GM19043 (cell line): ENCODE measurements at regions not wholly inside any gene's neighbourhood (a gene's known extent, or its start where the extent isn't known, plus 50 kb on each side); places are given as distances from the start of the nearest gene placed in this dataset.
A peak's percentile ranks its signal among the peaks of the same experiment; 100 is the strongest.

Source experiments
- ATAC-seq: cut with Tn5 transposase; IDR thresholded peaks from one replicate; pipeline ENCODE4 v1.9.1; 2021; ENCODE audit warnings: low read depth; ENCODE audit not compliant: unreplicated experiment

DNA sequence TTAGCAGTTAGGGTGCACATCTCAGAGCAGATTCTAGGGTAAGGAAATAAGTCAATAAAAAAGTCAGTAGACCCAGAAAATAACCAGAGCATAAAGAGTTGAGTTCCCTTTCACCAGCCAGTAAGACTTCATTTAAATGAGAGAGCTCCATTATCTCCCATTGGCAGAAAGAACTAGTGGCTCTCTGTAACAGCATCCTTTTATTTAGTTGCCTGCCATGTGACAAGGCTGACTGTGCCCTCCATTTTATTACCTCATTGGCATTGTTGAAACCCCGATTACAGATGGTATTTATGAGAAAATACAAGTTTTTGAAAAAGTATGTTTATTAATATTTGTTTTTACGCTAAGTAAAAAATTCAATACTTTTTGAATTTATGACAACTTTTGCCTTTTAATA is 859.5 kb upstream of the NDST4 start:
- no peak for ATAC-seq

DNA sequence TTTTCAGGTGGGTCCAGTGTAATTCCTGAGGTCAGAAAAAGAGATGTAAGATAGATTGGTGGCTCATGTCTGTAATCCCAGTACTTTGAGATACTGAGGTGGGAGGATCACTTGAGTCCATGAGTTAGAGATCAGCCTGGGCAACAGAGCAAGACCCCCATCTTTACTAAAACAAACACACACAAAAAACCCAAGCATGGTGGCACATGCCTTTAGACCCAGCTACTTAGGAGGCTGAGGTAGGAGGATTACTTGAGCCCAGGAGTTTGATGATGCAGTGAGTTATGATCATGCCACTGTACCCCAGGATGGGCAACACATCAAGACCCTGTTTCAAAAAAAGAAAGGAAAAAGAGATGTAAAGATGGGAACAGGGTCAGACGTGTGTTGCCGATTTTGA is 857.4 kb upstream of the NDST4 start:
- no peak for ATAC-seq

GRCh38 chr4:115969756-115970155 is 856.3 kb upstream of the NDST4 start:
- no peak for ATAC-seq

GRCh38 chr4:115965588-115965987 is 852.2 kb upstream of the NDST4 start:
- ATAC-seq = no peak

DNA sequence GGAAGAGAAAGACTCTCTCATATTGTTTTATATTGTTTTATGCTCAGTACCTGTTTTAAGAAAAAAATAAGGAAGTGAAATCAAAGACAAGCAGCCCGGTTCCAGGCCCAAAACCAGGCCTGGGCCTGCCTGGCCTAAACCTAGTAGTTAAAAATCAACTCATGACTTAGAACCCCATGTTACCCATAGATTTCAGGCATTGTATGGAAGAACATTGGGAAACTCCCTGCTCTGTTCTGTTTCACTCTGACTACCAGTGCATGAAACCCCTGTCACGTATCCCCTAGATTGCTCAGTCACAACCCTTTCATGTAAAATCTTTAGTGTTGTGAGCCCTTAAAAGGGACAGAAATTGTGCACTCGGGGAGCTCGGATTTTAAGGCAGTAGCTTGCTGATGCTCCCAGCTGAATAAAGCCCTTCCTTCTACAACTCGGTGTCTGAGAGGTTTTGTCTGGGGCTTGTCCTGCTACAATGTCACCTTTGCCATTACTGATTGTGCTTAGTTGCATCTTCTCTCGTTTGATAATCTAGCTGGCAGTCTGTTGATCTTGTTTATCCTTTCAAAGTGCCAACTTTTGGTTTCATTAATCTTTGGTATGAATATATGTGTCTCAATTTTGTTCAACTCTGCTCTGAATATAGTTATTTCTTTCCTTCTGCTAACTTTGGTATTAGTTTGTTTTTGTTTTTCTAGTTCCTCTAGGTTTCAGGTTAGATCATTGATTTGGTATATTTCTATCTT is 842.8 kb upstream of the NDST4 start:
- peak; percentile 39 for ATAC-seq

DNA sequence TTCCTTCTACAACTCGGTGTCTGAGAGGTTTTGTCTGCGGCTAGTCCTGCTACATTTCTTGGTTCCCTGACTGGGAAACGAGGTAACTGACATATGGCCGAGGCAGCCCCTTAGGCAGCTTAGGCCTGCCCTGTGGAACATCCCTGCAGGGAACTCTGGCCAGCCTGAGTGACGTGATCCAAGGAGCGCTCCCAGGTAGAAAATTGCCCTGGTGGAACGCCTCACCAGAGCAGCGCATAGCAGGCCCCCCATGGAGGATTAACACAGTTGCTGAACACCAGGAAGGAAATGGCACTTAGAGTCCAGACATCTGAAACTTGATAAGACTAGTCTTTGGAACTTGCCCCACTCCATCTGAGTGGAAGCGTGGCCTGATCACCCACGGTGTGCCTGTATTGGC is 837.4 kb upstream of the NDST4 start:
- ATAC-seq = no peak

DNA sequence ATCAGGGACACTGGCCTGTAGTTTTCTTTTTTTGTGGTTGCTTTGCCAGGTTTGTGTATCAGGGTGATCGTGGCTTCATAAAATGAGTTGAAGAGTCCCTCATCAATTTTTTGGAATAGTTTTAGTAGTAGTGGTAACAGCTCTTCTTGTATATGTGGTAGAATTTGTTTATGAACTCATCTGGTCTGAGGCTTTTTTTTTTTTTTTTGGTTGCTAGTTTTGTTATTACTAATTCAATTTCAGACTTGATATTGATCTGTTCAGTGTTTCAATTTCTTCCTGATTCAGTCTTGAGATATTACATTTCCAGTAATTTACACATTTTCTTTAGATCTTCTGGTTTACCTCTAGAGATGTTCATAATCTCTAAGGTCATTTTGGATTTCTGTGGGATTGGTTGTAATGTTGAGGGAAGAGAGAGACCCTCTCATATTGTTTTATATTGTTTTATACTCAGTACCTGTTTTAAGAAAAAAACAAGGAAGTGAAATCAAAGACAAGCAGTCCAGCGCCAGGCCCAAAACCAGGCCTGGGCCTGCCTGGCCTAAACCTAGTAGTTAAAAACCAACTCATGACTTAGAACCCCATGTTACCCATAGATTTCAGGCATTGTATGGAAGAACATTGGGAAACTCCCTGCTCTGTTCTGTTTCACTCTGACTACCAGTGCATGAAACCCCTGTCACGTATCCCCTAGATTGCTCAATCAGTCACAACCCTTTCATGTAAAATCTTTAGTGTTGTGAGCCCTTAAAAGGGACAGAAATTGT is 836.7 kb upstream of the NDST4 start:
- ATAC-seq = peak; percentile 65

GRCh38 chr4:115945026-115945425 is 831.6 kb upstream of the NDST4 start:
- no peak for ATAC-seq

- ATAC-seq = no peak
Observed at GRCh38 chr4:115944146-115944905, 830.9 kb upstream of the NDST4 start.

DNA sequence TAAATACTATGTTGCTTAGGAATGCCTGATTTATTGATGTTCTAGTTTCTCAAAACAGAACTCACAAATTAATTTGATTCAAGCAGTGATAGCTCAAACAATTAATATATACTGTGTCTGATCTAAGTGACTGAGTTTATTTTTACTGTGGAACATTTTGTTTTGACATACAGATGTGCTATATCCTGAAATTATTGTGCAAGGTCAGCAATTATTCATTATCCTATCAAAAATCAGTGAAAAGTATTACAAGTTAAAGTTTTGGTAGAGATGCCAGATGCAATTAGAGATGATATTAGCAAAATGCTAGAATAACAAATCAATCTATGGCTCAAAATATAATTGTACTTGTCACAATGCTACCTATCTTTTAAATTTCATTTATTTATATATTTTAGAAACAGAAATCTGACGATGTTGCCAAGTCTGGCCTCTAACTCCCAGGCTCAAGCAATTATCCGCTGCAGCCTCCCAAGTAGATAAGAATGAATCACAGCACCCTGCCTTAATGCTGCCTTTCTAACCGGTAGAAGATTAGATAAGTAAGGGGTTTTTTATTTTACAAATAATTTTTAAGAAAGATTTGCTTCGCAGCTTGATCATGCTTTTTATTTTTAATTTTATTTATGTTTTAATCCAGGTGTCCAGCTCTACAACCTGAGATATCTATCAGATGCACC is 825.5 kb upstream of the NDST4 start:
- ATAC-seq = no peak

GRCh38 chr4:115929373-115929772 is 816.0 kb upstream of the NDST4 start:
- no peak for ATAC-seq

GRCh38 chr4:115927382-115927781 is 814.0 kb upstream of the NDST4 start:
- ATAC-seq = no peak

DNA sequence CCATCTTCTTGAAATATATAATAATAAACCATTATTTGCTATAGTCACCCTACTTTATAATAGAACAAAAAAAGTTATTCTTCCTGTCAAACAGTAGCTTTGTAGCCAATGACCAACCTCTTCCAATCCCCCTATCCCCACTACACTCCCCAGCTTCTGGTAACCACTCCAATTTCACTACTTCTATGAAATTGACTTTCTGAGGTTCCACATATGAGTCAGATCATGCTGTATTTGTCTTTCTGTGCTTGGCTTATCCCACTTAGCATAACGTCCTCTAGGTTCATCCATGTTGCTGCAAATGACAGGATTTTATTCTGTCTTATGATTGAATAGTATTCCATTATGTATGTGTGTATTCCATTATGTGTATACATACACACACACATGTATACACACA is 809.7 kb upstream of the NDST4 start:
- no peak for ATAC-seq

DNA sequence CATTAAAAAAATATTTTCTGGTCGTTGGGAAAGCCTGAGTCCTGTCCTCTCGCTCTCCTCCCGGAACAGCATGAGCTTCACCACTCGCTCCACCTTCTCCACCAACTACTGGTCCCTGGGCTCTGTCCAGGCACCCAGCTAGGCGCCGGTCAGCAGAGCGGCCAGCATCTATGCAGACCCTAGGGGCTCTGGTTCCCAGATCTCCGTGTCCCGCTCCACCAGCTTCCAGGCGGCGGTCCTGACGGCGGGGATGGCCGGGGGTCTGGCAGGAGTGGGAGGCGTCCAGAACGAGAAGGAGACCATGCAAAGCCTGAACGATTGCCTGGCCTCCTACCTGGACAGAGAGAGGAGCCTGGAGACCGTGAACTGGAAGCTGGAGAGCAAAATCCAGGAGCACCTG is 807.2 kb upstream of the NDST4 start:
- ATAC-seq = no peak

DNA sequence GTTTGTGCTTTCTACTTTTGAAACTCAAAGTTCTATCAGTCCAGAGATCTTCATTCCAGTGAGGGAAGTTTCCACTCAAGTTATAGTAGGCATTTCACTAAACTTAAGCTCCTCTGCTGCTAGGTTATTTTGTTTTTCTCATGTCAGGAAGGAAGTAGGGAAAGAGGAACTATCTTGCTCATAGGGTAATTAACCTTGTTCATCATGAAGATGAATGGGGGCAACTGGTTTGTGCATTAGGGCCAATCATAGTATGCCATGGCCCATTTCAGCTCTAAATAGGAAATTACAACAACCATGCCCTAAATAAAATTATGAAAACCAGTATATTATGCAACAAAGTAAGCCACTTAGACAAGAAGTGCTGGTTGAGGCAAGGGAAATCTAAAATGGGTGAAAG is 804.7 kb upstream of the NDST4 start:
- no peak for ATAC-seq

DNA sequence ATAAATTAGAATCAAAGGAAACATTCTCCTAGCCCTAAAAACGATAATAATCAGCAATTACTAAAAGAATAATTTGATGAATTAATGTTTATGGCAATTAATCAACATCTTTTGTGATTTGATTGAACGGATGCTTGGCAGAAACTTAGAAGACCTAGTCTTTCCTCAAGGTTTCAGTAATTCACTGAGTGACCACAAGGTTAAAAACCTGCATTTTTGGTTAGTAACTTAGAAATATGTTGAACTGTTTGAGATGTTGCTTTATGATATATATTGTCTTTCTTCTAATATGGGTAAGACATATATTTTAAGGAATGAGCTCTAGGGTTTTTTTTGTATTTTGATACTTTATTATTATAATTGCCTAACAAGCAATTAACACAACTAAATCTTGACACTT is 793.0 kb upstream of the NDST4 start:
- ATAC-seq = no peak

DNA sequence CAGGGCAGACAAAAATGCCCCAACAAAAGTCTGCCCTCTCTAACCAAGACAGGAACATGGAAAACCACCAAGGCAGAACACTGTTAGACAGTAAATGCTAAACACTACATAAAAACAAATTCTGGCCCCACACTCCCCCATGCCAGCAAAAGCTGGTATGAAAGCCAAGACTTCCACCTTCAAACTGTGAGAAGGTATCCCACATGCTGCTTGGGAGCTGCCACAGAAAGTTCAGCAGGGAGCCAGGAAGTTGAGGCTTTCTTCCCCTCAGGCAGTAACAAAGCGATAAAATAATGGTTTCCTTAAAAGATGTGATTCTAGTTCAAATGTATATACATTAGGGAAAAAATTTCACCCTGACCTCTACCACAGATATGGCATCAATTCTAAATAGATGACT is 770.4 kb upstream of the NDST4 start:
- ATAC-seq = no peak

DNA sequence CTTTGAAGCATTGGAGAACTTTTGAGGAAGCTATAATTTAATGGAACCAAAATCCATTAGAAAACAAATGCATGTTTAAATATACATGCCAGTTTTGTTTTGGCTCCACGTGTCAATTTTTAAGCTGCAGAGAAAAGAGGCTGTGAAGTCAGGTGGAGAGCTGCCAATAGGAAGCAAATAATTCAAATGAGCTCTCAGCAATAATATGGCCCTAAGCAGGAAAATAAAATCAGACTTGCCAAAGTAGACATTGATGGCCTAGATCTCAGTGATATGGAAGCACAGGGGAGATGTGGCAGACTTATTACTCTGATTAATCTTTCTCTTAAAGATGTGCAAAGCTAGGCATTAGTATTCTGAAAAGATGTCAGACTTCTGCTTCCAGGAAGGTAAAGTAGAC is 769.8 kb upstream of the NDST4 start:
- no peak for ATAC-seq

DNA sequence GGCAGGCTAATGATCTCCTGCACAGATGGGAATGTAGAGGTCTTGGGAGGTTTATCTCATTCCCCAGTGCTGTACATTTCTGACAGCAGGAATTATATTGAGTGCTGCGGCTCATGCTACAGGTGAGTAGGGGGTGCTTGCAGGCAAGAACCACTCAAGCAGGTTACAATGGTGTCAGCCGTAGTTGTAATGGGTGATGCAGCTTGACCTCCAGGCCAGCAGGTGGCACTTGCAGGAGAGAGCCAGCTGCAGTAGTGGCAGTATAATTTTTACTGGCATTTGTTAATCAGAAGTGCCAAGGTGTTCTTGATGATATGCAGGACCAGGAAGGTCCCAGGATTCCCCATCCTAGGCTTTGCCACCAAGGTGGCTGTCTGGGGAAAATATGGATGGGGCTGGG is 759.6 kb upstream of the NDST4 start:
- no peak for ATAC-seq

DNA sequence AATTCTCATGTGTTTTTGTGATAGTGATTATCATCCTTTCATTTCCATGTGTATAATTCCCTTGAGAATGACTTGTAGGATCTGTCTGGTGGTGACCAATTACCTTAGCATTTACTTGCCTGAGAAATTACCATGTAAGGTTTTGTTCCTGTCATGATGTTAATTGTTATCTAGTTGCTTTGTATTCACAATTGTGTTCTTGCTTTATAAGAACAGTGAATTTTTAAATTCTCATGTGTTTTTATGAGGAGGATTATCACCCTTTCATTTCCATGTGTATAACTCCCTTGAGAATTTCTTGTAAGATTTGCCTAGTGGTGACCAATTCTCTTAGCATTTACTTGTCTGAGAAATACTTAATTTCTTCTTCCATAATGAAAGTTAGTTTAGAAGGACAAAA is 758.2 kb upstream of the NDST4 start:
- ATAC-seq = no peak

DNA sequence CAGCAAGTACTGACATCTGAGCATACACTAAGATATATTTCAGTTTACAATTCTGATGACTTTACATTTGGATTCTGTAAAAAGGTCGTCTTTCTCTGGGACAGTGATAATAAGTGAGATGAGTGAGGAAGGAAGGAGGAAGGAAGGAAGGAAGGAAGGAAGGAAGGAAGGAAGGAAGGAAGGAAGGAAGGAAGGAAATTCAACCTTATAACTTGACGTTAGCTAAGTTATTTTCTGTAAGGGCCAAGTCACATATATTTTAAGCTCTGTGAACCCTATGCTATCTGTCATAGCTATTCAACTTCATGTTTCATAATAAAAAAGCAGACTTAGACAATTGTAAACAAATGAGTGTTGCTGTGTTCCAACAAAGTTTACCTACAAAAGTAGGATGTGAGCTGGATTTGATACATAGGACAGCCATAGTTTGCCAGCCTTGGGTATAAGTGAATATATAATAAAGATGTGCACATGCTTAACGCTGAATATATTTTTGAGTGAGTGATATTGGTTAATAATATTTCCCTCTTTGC is 753.0 kb upstream of the NDST4 start:
- ATAC-seq = no peak
